Colonic mucosa (tissue), 4 donors: ENCODE measurements at regions not wholly inside any gene's neighbourhood (a gene's known extent, or its start where the extent isn't known, plus 50 kb on each side); places are given as distances from the start of the nearest gene placed in this dataset.

Source experiments
- DNase-seq: peaks from one replicate; pipeline ENCODE4 v3.0.0-alpha.2; 2020
- H3K27ac ChIP-seq: fragments of 200-600 bp; one replicate; pipeline ENCODE4 v1.8.0; 2021
- H3K27me3 ChIP-seq: fragments of 200-600 bp; one replicate; pipeline ENCODE4 v1.8.0; 2021
- H3K36me3 ChIP-seq: fragments of 200-600 bp; one replicate; pipeline ENCODE4 v1.8.0; 2021
- H3K4me1 ChIP-seq: fragments of 200-600 bp; one replicate; pipeline ENCODE4 v1.8.0; 2021; ENCODE audit warnings: mild to moderate bottlenecking
- H3K4me3 ChIP-seq: fragments of 200-600 bp; one replicate; pipeline ENCODE4 v1.8.0; 2021
- H3K9ac ChIP-seq, 2 donors: one replicate each; pipeline ENCODE4 v1.7.0; 2013; ENCODE audit warnings: control low read depth in 2 of 2, low read depth in 2 of 2, low read length in 2 of 2
- H3K9me3 ChIP-seq: fragments of 200-600 bp; one replicate; pipeline ENCODE4 v1.8.0; 2021
- CTCF ChIP-seq: fragments of 200-600 bp; IDR thresholded peaks from one replicate; pipeline ENCODE4 v1.8.0; 2022; ENCODE audit warnings: antibody characterized with exemption, mild to moderate bottlenecking
- intact Hi-C: fragments of 100-400 bp; cut with DNase I; formaldehyde crosslinking; loops from one replicate; pipeline ENCODE4 v1.14.1; 2022
- donor health status: healthy.
- donor health status: DM: no; HTN: no; CAD: no.
- donor health status: DM: no; HTN: no; CAD: no.

DNA sequence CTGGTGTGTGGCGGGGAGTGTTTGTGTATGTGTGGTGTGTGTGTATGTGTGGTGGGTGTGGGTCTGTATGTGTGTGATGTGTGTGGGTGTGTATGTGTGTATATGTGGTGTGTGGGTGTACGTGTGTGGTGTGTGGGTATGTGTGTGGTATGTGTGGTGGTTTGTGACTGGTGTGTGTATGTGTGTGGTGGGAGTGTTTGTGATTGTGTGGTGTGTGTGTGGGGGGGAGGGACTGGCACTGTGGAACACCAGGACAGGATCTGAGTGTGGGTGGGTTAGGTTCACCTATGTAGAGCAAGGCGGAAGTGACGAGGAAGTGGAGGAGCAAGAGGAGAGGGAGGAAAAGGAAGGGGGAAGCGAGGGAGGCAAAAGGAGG lies 510.8 kb downstream of the SHQ1 start:
- no peak for DNase-seq
- no peak overlapping the region for H3K27ac ChIP-seq
- intact Hi-C loops: no loop called here
- no peaks in the 10 kb centered on the region for H3K9me3 ChIP-seq
- no peak overlapping the region for H3K9ac ChIP-seq
- H3K4me3 ChIP-seq: no peak overlapping the region
- H3K4me1 ChIP-seq: peaks cover 3% of the 10 kb centered on the region
- no peak for TF ChIP-seq CTCF
- H3K36me3 ChIP-seq: no peaks in the 10 kb centered on the region
- H3K27me3 ChIP-seq: no peaks in the 10 kb centered on the region

- Histone ChIP-seq H3K27ac (no peak overlapping the region), H3K27me3 (no peaks in the 10 kb centered on the region), H3K9ac (no peak overlapping the region), H3K9me3 (no peaks in the 10 kb centered on the region), H3K4me1 (peaks cover 3% of the 10 kb centered on the region), H3K4me3 (no peak overlapping the region), H3K36me3 (no peaks in the 10 kb centered on the region)
- TF ChIP-seq CTCF: no peak
- DNase-seq: peak; percentile 87
- intact Hi-C loops: no loop called here
These were observed 511.3 kb downstream of the SHQ1 start for GRCh38 chr3:72336821-72337479.

DNA sequence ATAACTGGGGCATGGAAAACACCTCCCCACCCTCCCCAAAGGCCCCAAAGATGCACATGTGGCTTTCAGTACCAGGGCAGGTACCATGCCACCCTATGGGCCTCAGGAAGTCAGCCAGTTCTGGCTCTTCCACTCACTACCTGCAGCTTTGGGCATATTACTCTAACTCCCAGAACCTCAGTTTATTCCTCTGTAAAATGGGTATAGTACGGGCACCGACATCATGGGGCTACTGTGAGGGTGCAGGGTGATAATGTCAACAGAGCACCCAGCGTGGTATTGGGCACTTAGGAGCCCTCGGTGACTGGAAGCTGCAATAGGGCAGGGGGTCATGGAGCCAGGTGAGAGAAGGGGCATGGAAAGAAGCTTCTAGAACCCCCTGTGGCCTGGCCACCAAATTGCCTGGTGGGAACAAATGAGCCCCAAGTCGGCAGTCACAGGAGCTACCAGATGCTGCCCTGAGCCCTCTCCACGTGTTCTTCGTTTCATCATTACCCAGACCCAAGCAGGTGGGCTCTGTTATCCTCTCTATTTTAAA lies 512.1 kb downstream of the SHQ1 start:
- no peak overlapping the region for H3K9ac ChIP-seq

GRCh38 chr3:72335458-72336095 lies 512.7 kb downstream of the SHQ1 start:
- intact Hi-C loops: no loop called here
- peaks cover 3% of the 10 kb centered on the region for H3K4me1 ChIP-seq
- DNase-seq: no peak
- H3K27ac ChIP-seq: no peak overlapping the region
- no peaks in the 10 kb centered on the region for H3K36me3 ChIP-seq
- no peak for TF ChIP-seq CTCF
- no peak overlapping the region for H3K4me3 ChIP-seq
- H3K9me3 ChIP-seq: no peaks in the 10 kb centered on the region
- no peak overlapping the region for H3K9ac ChIP-seq
- no peaks in the 10 kb centered on the region for H3K27me3 ChIP-seq

More for the DNA sequence above, 512.1 kb downstream of the SHQ1 start:
- Histone ChIP-seq H3K36me3 (no peaks in the 10 kb centered on the region), H3K4me1 (peaks cover 3% of the 10 kb centered on the region), H3K27ac (no peak overlapping the region), H3K27me3 (no peaks in the 10 kb centered on the region), H3K9me3 (no peaks in the 10 kb centered on the region), H3K4me3 (no peak overlapping the region)
- TF ChIP-seq CTCF: no peak
- intact Hi-C loops: no loop called here
- DNase-seq: no peak

- peaks cover 3% of the 10 kb centered on the region for H3K4me1 ChIP-seq
- TF ChIP-seq CTCF: no peak
- H3K9me3 ChIP-seq: no peaks in the 10 kb centered on the region
- intact Hi-C loops: no loop called here
- no peak overlapping the region for H3K4me3 ChIP-seq
- no peaks in the 10 kb centered on the region for H3K27me3 ChIP-seq
- no peak overlapping the region for H3K27ac ChIP-seq
- no peaks in the 10 kb centered on the region for H3K36me3 ChIP-seq
- no peak overlapping the region for H3K9ac ChIP-seq
- DNase-seq: no peak
These were observed 513.4 kb downstream of the SHQ1 start for GRCh38 chr3:72334681-72335457.
